ENCODE measurements at regions not wholly inside any gene's neighbourhood (a gene's known extent, or its start where the extent isn't known, plus 50 kb on each side); places are given as distances from the start of the nearest gene placed in this dataset.

- Histone ChIP-seq H3F3A (ENCODE audit: insufficient read depth, low read length, poor library complexity, severe bottlenecking) (no peaks in the 10 kb centered on the region), H3K27me3 (ENCODE audit: insufficient read depth, low read depth, low read length) (no peaks in the 10 kb centered on the region), H4K20me1 (ENCODE audit: insufficient read depth) (no peaks in the 10 kb centered on the region), H3K27ac (ENCODE audit: low read length) (no peak overlapping the region), H3K9me2 (ENCODE audit: insufficient read depth, low read length) (no peaks in the 10 kb centered on the region), H2AFZ (ENCODE audit: low read depth, low read length) (no peak overlapping the region), H3K9ac (ENCODE audit: low read length) (no peak overlapping the region), H3K4me3 (ENCODE audit: low read length) (no peak overlapping the region), H3K4me2 (ENCODE audit: low read length) (no peak overlapping the region), H3K79me2 (replicated peaks; ENCODE audit: insufficient read depth, low read length) (no peaks in the 10 kb centered on the region), H3K36me3 (ENCODE audit: insufficient read depth, low read length) (no peaks in the 10 kb centered on the region), H3K9me3 (ENCODE audit: low read length) (no peaks in the 10 kb centered on the region)
- TF ChIP-seq EP300 (conservative IDR thresholded peaks at IDR 0.05; ENCODE audit: poor library complexity, severe bottlenecking), result no peak
- no peak for TF ChIP-seq RAD21 (conservative IDR thresholded peaks at IDR 0.05)
- TF ChIP-seq TAF1 (IDR thresholded peaks at IDR 0.05; ENCODE audit: low read depth), result no peak
- no peak for TF ChIP-seq EZH2 (IDR thresholded peaks at IDR 0.05; ENCODE audit: borderline replicate concordance, insufficient read depth, low read length, poor library complexity, severe bottlenecking)
- TF ChIP-seq CTCF (IDR thresholded peaks at IDR 0.05; ENCODE audit: poor library complexity, severe bottlenecking), result no peak
- no peak for TF ChIP-seq MXI1 (conservative IDR thresholded peaks at IDR 0.05; ENCODE audit: poor library complexity, severe bottlenecking)
- no peak for TF ChIP-seq SMC3 (conservative IDR thresholded peaks at IDR 0.05; ENCODE audit: poor library complexity)
- no peak for TF ChIP-seq REST (IDR thresholded peaks at IDR 0.05; ENCODE audit: borderline replicate concordance)
- no peak for TF ChIP-seq POLR2AphosphoS5 (IDR thresholded peaks at IDR 0.05)
Observed at GRCh38 chr6:121816361-121816760, 380.9 kb downstream of the GJA1 start.

GRCh38 chr6:121816906-121817540 lies 381.6 kb downstream of the GJA1 start:
- Histone ChIP-seq H3F3A (ENCODE audit: insufficient read depth, low read length, poor library complexity, severe bottlenecking) (no peaks in the 10 kb centered on the region), H3K9me2 (ENCODE audit: insufficient read depth, low read length) (no peaks in the 10 kb centered on the region), H3K79me2 (replicated peaks; ENCODE audit: insufficient read depth, low read length) (no peaks in the 10 kb centered on the region), H3K36me3 (ENCODE audit: insufficient read depth, low read length) (no peaks in the 10 kb centered on the region), H3K27ac (ENCODE audit: low read length) (no peak overlapping the region), H4K20me1 (ENCODE audit: insufficient read depth) (no peaks in the 10 kb centered on the region), H3K27me3 (ENCODE audit: insufficient read depth, low read depth, low read length) (no peaks in the 10 kb centered on the region), H2AFZ (ENCODE audit: low read depth, low read length) (no peak overlapping the region), H3K9me3 (ENCODE audit: low read length) (no peaks in the 10 kb centered on the region), H3K4me2 (ENCODE audit: low read length) (no peak overlapping the region), H3K9ac (ENCODE audit: low read length) (no peak overlapping the region), H3K4me3 (ENCODE audit: low read length) (no peak overlapping the region)
- TF ChIP-seq POLR2AphosphoS5 (IDR thresholded peaks at IDR 0.05), result no peak
- no peak for TF ChIP-seq EZH2 (IDR thresholded peaks at IDR 0.05; ENCODE audit: borderline replicate concordance, insufficient read depth, low read length, poor library complexity, severe bottlenecking)
